ENCODE measurements at regions not wholly inside any gene's neighbourhood (a gene's known extent, or its start where the extent isn't known, plus 50 kb on each side); places are given as distances from the start of the nearest gene placed in this dataset.
A peak's percentile ranks its signal among the peaks of the same experiment; 100 is the strongest.
"Not testable (repeated sequence)": the region's sequence is repeated elsewhere in the genome, so short reads cannot be mapped to it uniquely, and the experiment has no call there.

- DNase-seq = peak; percentile 8
Observed at GRCh38 chr10:15427843-15428414, 56.8 kb upstream of the FAM171A1 start.

GRCh38 chr10:15426558-15426957 is 55.5 kb upstream of the FAM171A1 start:
- DNase-seq = no peak

GRCh38 chr10:15426115-15426514 is 55.0 kb upstream of the FAM171A1 start:
- DNase-seq = no peak

- not testable (repeated sequence) for DNase-seq
Observed at GRCh38 chr10:15421875-15422274, 50.8 kb upstream of the FAM171A1 start.
